GM12864 (cell line): ENCODE measurements at regions not wholly inside any gene's neighbourhood (a gene's known extent, or its start where the extent isn't known, plus 50 kb on each side); places are given as distances from the start of the nearest gene placed in this dataset.

Experiments used
- DNase-seq: peaks from one replicate; pipeline ENCODE4 v3.0.0-alpha.2; 2011; ENCODE audit warnings: low read depth
- H3K4me3 ChIP-seq: 2 replicates; pipeline ENCODE4 v1.5.1; 2011; ENCODE audit warnings: mild to moderate bottlenecking, low read depth, low read length, control low read depth
- CTCF ChIP-seq: IDR thresholded peaks from 2 replicates; pipeline ENCODE4 v1.5.1; 2011; ENCODE audit warnings: low read depth, mild to moderate bottlenecking, moderate library complexity, low read length, control low read depth, inconsistent platforms; ENCODE audit errors: missing control alignments

- no peak overlapping the region for H3K4me3 ChIP-seq
- DNase-seq: no peak
- TF ChIP-seq CTCF: no peak
Observed at GRCh38 chr1:8198522-8198921, 119.4 kb upstream of the SLC45A1 start.

- DNase-seq: no peak
- no peak overlapping the region for H3K4me3 ChIP-seq
Observed at GRCh38 chr1:8197493-8198282, 120.2 kb upstream of the SLC45A1 start.

GRCh38 chr1:8194481-8195227, 123.3 kb upstream of the SLC45A1 start:
- TF ChIP-seq CTCF: no peak
- DNase-seq: no peak
- no peak overlapping the region for H3K4me3 ChIP-seq

More at GRCh38 chr1:8197493-8198282, 120.2 kb upstream of the SLC45A1 start:
- TF ChIP-seq CTCF: no peak

- H3K4me3 ChIP-seq: no peak overlapping the region
- TF ChIP-seq CTCF: no peak
- DNase-seq: no peak
Observed at GRCh38 chr1:8193840-8194406, 124.0 kb upstream of the SLC45A1 start.

- TF ChIP-seq CTCF: no peak
- H3K4me3 ChIP-seq: no peak overlapping the region
- no peak for DNase-seq
Observed at GRCh38 chr1:8191474-8191873, 126.4 kb upstream of the SLC45A1 start.

GRCh38 chr1:8189931-8190483, 127.9 kb upstream of the SLC45A1 start:
- no peak for TF ChIP-seq CTCF
- H3K4me3 ChIP-seq: no peak overlapping the region
- no peak for DNase-seq
